Cardiac muscle cell (in vitro differentiated cells and primary cell): ENCODE measurements at regions not wholly inside any gene's neighbourhood (a gene's known extent, or its start where the extent isn't known, plus 50 kb on each side); places are given as distances from the start of the nearest gene placed in this dataset.

ENCODE experiments used
- DNase-seq, 2 donors: peaks; one replicate each; pipeline versions ENCODE4 v3.0.0 to v3.0.0-alpha.2; 2010 to 2017; ENCODE audit warnings: low read depth in 1 of 2, low spot score in 1 of 2
- H3K27ac ChIP-seq: fragments of 200-600 bp; sonication (generic); 2 replicates; pipeline ENCODE4 v1.5.1; 2016
- H3K27me3 ChIP-seq: fragments of 200-600 bp; sonication (generic); 2 replicates; pipeline ENCODE4 v1.6.0; 2016; ENCODE audit warnings: control low read depth
- H3K36me3 ChIP-seq: fragments of 200-600 bp; sonication (generic); 2 replicates; pipeline ENCODE4 v1.5.1; 2016; ENCODE audit warnings: control low read depth
- H3K4me1 ChIP-seq: fragments of 200-600 bp; sonication (generic); 2 replicates; pipeline ENCODE4 v1.8.1; 2017; ENCODE audit warnings: low read depth, mild to moderate bottlenecking, mixed run types
- H3K4me3 ChIP-seq: fragments of 200-600 bp; sonication (generic); 2 replicates; pipeline ENCODE4 v1.5.1; 2016; ENCODE audit warnings: mild to moderate bottlenecking
- H3K9me3 ChIP-seq: fragments of 200-600 bp; sonication (generic); 2 replicates; pipeline ENCODE4 v1.5.1; 2017; ENCODE audit warnings: low read depth, mild to moderate bottlenecking, control low read depth
- TF ChIP-seq, protein P1 (sequence below): IDR thresholded peaks from 2 replicates; pipeline ENCODE4 v1.5.1; 2012; ENCODE audit warnings: low read depth, mild to moderate bottlenecking, low read length

GRCh38 chrX:125850693-125851092, 315.4 kb downstream of the DCAF12L2 start:
- Histone ChIP-seq H3K27me3 (no peaks in the 10 kb centered on the region), H3K36me3 (no peaks in the 10 kb centered on the region), H3K4me3 (no peak overlapping the region), H3K9me3 (peaks cover 5% of the 10 kb centered on the region), H3K27ac (no peak overlapping the region), H3K4me1 (no peaks in the 10 kb centered on the region)
- TF ChIP-seq, protein P1, sequence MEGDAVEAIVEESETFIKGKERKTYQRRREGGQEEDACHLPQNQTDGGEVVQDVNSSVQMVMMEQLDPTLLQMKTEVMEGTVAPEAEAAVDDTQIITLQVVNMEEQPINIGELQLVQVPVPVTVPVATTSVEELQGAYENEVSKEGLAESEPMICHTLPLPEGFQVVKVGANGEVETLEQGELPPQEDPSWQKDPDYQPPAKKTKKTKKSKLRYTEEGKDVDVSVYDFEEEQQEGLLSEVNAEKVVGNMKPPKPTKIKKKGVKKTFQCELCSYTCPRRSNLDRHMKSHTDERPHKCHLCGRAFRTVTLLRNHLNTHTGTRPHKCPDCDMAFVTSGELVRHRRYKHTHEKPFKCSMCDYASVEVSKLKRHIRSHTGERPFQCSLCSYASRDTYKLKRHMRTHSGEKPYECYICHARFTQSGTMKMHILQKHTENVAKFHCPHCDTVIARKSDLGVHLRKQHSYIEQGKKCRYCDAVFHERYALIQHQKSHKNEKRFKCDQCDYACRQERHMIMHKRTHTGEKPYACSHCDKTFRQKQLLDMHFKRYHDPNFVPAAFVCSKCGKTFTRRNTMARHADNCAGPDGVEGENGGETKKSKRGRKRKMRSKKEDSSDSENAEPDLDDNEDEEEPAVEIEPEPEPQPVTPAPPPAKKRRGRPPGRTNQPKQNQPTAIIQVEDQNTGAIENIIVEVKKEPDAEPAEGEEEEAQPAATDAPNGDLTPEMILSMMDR: no peak
- no peak for DNase-seq

- no peak for DNase-seq
- Histone ChIP-seq H3K9me3 (no peaks in the 10 kb centered on the region), H3K36me3 (no peaks in the 10 kb centered on the region), H3K27me3 (no peaks in the 10 kb centered on the region), H3K4me3 (no peak overlapping the region), H3K27ac (no peak overlapping the region), H3K4me1 (no peaks in the 10 kb centered on the region)
- TF ChIP-seq, protein P1: no peak
These were observed 282.9 kb downstream of the DCAF12L2 start for GRCh38 chrX:125883169-125883568.

- Histone ChIP-seq H3K27ac (no peak overlapping the region), H3K36me3 (no peaks in the 10 kb centered on the region), H3K4me1 (no peaks in the 10 kb centered on the region), H3K9me3 (no peaks in the 10 kb centered on the region), H3K4me3 (no peak overlapping the region), H3K27me3 (no peaks in the 10 kb centered on the region)
- TF ChIP-seq, protein P1: no peak
- no peak for DNase-seq
These were observed 271.1 kb downstream of the DCAF12L2 start for GRCh38 chrX:125894947-125895346.

DNA sequence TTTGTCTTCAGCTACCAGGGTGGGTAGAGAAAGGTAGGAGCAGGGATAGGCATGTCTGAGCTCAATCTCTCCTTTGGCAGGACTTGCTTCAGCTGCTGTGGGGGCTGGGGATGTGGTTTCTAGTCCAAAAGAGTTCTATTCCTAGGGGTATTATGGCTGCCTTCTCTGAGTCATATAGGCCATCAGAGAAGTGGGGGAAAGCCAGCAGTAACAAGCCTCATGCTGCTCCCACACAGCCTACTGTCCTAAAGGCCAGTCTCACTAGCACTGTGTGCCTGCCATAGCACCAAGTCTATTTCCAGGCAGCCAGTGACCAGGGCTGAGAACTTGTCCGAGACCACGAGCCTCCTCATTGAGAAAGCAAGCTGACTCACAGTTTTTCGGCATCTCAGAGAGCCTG, 270.6 kb downstream of the DCAF12L2 start:
- TF ChIP-seq, protein P1: no peak
- no peak for DNase-seq
- H3K27me3 ChIP-seq: no peaks in the 10 kb centered on the region

GRCh38 chrX:125926295-125926694, 239.8 kb downstream of the DCAF12L2 start:
- no peaks in the 10 kb centered on the region for H3K27me3 ChIP-seq
- H3K4me3 ChIP-seq: no peak overlapping the region
- TF ChIP-seq, protein P1: no peak

More for the DNA sequence above, 270.6 kb downstream of the DCAF12L2 start:
- Histone ChIP-seq H3K4me3 (no peak overlapping the region), H3K27ac (no peak overlapping the region), H3K4me1 (no peaks in the 10 kb centered on the region), H3K9me3 (no peaks in the 10 kb centered on the region), H3K36me3 (no peaks in the 10 kb centered on the region)

GRCh38 chrX:125940985-125941384, 225.1 kb downstream of the DCAF12L2 start:
- no peaks in the 10 kb centered on the region for H3K36me3 ChIP-seq
- H3K27ac ChIP-seq: no peak overlapping the region
- no peaks in the 10 kb centered on the region for H3K9me3 ChIP-seq
- H3K27me3 ChIP-seq: no peaks in the 10 kb centered on the region
- H3K4me1 ChIP-seq: no peaks in the 10 kb centered on the region
- H3K4me3 ChIP-seq: no peak overlapping the region
- DNase-seq: no peak
- TF ChIP-seq, protein P1: no peak

More at GRCh38 chrX:125926295-125926694, 239.8 kb downstream of the DCAF12L2 start:
- no peak for DNase-seq
- Histone ChIP-seq H3K36me3 (no peaks in the 10 kb centered on the region), H3K9me3 (peaks cover 6% of the 10 kb centered on the region), H3K4me1 (no peaks in the 10 kb centered on the region), H3K27ac (no peak overlapping the region)
